Astrocyte of the spinal cord (primary cell): ENCODE measurements at regions not wholly inside any gene's neighbourhood (a gene's known extent, or its start where the extent isn't known, plus 50 kb on each side); places are given as distances from the start of the nearest gene placed in this dataset.

Experiments used
- DNase-seq: peaks from one replicate; pipeline ENCODE4 v3.0.0; 2011; ENCODE audit warnings: low read depth, low spot score
- H3K4me3 ChIP-seq: 2 replicates; pipeline ENCODE4 v1.5.1; 2011; ENCODE audit warnings: low read depth, mild to moderate bottlenecking, low read length, moderate library complexity
- in situ Hi-C: cut with HindIII; loops from 2 replicates; pipeline ENCODE4 v1.10.0; 2017; ENCODE audit warnings: low sequenced_read_pairs
- TF ChIP-seq, protein P1 (sequence below): IDR thresholded peaks from 2 replicates; pipeline ENCODE4 v1.5.1; 2012; ENCODE audit warnings: low read depth, mild to moderate bottlenecking, low read length, inconsistent platforms

GRCh38 chr4:14446311-14446710 is 556.0 kb upstream of the CPEB2 start:
- TF ChIP-seq, protein P1, sequence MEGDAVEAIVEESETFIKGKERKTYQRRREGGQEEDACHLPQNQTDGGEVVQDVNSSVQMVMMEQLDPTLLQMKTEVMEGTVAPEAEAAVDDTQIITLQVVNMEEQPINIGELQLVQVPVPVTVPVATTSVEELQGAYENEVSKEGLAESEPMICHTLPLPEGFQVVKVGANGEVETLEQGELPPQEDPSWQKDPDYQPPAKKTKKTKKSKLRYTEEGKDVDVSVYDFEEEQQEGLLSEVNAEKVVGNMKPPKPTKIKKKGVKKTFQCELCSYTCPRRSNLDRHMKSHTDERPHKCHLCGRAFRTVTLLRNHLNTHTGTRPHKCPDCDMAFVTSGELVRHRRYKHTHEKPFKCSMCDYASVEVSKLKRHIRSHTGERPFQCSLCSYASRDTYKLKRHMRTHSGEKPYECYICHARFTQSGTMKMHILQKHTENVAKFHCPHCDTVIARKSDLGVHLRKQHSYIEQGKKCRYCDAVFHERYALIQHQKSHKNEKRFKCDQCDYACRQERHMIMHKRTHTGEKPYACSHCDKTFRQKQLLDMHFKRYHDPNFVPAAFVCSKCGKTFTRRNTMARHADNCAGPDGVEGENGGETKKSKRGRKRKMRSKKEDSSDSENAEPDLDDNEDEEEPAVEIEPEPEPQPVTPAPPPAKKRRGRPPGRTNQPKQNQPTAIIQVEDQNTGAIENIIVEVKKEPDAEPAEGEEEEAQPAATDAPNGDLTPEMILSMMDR, result no peak
- DNase-seq, result peak; percentile 61
- no peak overlapping the region for H3K4me3 ChIP-seq
- in situ Hi-C loops, result no loop called here

DNA sequence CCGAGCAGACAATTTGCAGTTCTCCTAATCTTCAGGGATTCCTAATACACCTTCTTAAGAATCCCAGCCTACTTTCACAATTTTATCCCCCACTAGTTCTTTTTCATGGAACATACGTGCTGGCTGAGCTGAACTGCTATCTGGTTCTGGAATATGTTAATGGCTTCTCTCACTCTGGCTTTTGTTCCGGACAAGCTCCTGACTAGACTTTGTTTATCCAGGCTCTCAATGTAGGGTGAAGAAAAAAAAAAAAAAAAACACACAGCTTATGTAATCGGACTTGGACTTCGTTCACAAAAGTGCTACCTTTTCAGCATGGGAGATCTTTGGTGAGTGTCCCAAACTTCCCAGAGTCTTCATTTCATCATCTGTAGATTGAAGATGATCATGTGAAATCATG is 555.4 kb upstream of the CPEB2 start:
- in situ Hi-C loops, result no loop called here
- peak; percentile 3 for DNase-seq
- no peak overlapping the region for H3K4me3 ChIP-seq
- TF ChIP-seq, protein P1, result no peak

- in situ Hi-C loops, result no loop called here
- no peak overlapping the region for H3K4me3 ChIP-seq
- DNase-seq, result no peak
- TF ChIP-seq, protein P1, result no peak
Observed at GRCh38 chr4:14449308-14449707, 553.0 kb upstream of the CPEB2 start.

GRCh38 chr4:14452001-14452400 is 550.3 kb upstream of the CPEB2 start:
- in situ Hi-C loops, result no loop called here
- DNase-seq, result no peak

GRCh38 chr4:14452764-14453163 is 549.5 kb upstream of the CPEB2 start:
- TF ChIP-seq, protein P1, result no peak

More at GRCh38 chr4:14452001-14452400, 550.3 kb upstream of the CPEB2 start:
- no peak overlapping the region for H3K4me3 ChIP-seq
- TF ChIP-seq, protein P1, result no peak

DNA sequence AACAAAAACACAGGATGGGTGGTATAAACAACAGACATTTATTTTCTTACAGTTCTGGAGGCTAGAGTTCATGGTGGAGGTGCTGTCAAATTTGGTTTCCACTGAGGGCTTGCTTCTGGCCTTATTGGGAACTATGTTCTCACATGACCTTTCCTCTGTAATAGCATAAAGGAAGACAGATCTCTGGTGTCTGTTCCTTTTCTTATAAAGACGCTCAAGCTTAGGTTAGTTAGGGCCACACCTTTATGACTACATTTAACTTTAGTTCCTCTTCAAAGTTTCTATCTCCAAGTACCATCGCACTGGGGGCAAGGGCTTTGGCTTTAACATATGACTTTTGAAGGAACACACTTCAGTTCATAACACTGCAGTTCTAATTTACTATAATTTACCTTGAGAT is 543.8 kb upstream of the CPEB2 start:
- H3K4me3 ChIP-seq, result no peak overlapping the region
- TF ChIP-seq, protein P1, result no peak
- DNase-seq, result no peak
- in situ Hi-C loops, result no loop called here

More at GRCh38 chr4:14452764-14453163, 549.5 kb upstream of the CPEB2 start:
- in situ Hi-C loops, result no loop called here
- no peak for DNase-seq
- H3K4me3 ChIP-seq, result no peak overlapping the region

GRCh38 chr4:14465057-14465456 is 537.2 kb upstream of the CPEB2 start:
- no peak overlapping the region for H3K4me3 ChIP-seq
- TF ChIP-seq, protein P1, result no peak
- DNase-seq, result no peak
- in situ Hi-C loops, result no loop called here
